Peyer's patch (tissue), 4 donors: ENCODE measurements at regions not wholly inside any gene's neighbourhood (a gene's known extent, or its start where the extent isn't known, plus 50 kb on each side); places are given as distances from the start of the nearest gene placed in this dataset.

Experiments
- POLR2A ChIP-seq, 2 donors: fragments of 450-650 bp; IDR thresholded peaks; one replicate each; pipeline ENCODE4 v1.5.1; 2017; ENCODE audit warnings: antibody characterized with exemption in 2 of 2, mild to moderate bottlenecking in 2 of 2, moderate library complexity in 2 of 2
- TF ChIP-seq, protein P1 (sequence below), 6 experiments: fragments of 450-650 bp in 4 of 6; fragments of 200-600 bp in 2 of 6; sonication (generic) in 1 of 6; IDR thresholded peaks; one replicate each; pipeline ENCODE4 v1.5.1; 2017 to 2019; ENCODE audit warnings: antibody characterized with exemption in 6 of 6, mild to moderate bottlenecking in 3 of 6, moderate library complexity in 1 of 6

DNA sequence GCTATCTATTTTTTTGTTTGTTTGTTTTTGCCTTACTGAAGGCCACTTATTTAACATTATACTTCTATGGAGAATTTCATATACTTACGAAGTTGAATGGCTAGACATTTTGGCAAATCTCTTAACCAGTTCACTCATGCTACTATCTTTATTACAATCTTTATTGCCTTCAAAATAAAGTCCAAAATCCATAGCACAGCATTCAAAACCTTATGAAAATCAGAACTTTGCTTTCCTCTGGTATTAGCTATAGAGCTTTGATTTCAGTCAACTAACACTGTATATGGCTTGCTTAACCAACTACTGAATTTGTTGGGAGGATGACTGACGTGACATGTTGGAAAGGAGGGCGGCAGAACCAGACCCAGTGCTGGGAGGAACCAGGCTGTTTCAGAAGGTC is 571.1 kb downstream of the LMO4 start:
- TF ChIP-seq POLR2A (IDR thresholded peaks at IDR 0.05), result no peak
- TF ChIP-seq, protein P1, sequence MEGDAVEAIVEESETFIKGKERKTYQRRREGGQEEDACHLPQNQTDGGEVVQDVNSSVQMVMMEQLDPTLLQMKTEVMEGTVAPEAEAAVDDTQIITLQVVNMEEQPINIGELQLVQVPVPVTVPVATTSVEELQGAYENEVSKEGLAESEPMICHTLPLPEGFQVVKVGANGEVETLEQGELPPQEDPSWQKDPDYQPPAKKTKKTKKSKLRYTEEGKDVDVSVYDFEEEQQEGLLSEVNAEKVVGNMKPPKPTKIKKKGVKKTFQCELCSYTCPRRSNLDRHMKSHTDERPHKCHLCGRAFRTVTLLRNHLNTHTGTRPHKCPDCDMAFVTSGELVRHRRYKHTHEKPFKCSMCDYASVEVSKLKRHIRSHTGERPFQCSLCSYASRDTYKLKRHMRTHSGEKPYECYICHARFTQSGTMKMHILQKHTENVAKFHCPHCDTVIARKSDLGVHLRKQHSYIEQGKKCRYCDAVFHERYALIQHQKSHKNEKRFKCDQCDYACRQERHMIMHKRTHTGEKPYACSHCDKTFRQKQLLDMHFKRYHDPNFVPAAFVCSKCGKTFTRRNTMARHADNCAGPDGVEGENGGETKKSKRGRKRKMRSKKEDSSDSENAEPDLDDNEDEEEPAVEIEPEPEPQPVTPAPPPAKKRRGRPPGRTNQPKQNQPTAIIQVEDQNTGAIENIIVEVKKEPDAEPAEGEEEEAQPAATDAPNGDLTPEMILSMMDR (IDR thresholded peaks at IDR 0.05), result no peak
